ENCODE measurements at regions not wholly inside any gene's neighbourhood (a gene's known extent, or its start where the extent isn't known, plus 50 kb on each side); places are given as distances from the start of the nearest gene placed in this dataset.

GRCh38 chr21:28826569-28826968 is 166.1 kb downstream of the LTN1 start:
- H3K9me3 ChIP-seq (replicated peaks): no peaks in the 10 kb centered on the region
- H3K27ac ChIP-seq (replicated peaks): no peak overlapping the region
- H3K27me3 ChIP-seq (ENCODE audit: low read depth): no peaks in the 10 kb centered on the region
- TF ChIP-seq CTCF (IDR thresholded peaks at IDR 0.05; ENCODE audit: borderline replicate concordance): no peak
- no peak overlapping the region for H3K4me3 ChIP-seq
- intact Hi-C loops (cut with micrococcal nuclease): no loop called here
- DNase-seq: no peak
- H3K36me3 ChIP-seq: no peaks in the 10 kb centered on the region
- H3K4me1 ChIP-seq: peaks cover 24% of the 10 kb centered on the region

- Histone ChIP-seq H3K4me3 (no peak overlapping the region), H3K36me3 (no peaks in the 10 kb centered on the region), H3K9me3 (replicated peaks) (no peaks in the 10 kb centered on the region), H3K27ac (replicated peaks) (no peak overlapping the region), H3K4me1 (peaks cover 30% of the 10 kb centered on the region), H3K27me3 (ENCODE audit: low read depth) (no peaks in the 10 kb centered on the region)
- TF ChIP-seq CTCF (IDR thresholded peaks at IDR 0.05; ENCODE audit: borderline replicate concordance): no peak
- DNase-seq: no peak
- intact Hi-C loops (cut with micrococcal nuclease): no loop called here
Measured at GRCh38 chr21:28826021-28826420, 166.7 kb downstream of the LTN1 start.

- Histone ChIP-seq H3K9me3 (replicated peaks) (no peaks in the 10 kb centered on the region), H3K27ac (replicated peaks) (peak overlapping the region; percentile 78), H3K4me1 (peaks cover 31% of the 10 kb centered on the region), H3K27me3 (ENCODE audit: low read depth) (no peaks in the 10 kb centered on the region), H3K4me3 (no peak overlapping the region), H3K36me3 (no peaks in the 10 kb centered on the region)
- DNase-seq: no peak
- no peak for TF ChIP-seq CTCF (IDR thresholded peaks at IDR 0.05; ENCODE audit: borderline replicate concordance)
- intact Hi-C loops (cut with micrococcal nuclease): no loop called here
Measured at GRCh38 chr21:28823429-28823828, 169.2 kb downstream of the LTN1 start.

GRCh38 chr21:28822486-28823335 is 170.0 kb downstream of the LTN1 start:
- no peak for DNase-seq
- no peak for TF ChIP-seq CTCF (IDR thresholded peaks at IDR 0.05; ENCODE audit: borderline replicate concordance)
- H3K27me3 ChIP-seq (ENCODE audit: low read depth): no peaks in the 10 kb centered on the region
- H3K4me3 ChIP-seq: no peak overlapping the region
- H3K9me3 ChIP-seq (replicated peaks): no peaks in the 10 kb centered on the region
- H3K36me3 ChIP-seq: no peaks in the 10 kb centered on the region
- intact Hi-C loops (cut with micrococcal nuclease): no loop called here
- peaks cover 31% of the 10 kb centered on the region for H3K4me1 ChIP-seq
- H3K27ac ChIP-seq (replicated peaks): peak overlapping the region; percentile 78

GRCh38 chr21:28822123-28822399 is 170.6 kb downstream of the LTN1 start:
- intact Hi-C loops (cut with micrococcal nuclease): no loop called here
- DNase-seq: no peak
- H3K27me3 ChIP-seq (ENCODE audit: low read depth): no peaks in the 10 kb centered on the region
- H3K4me1 ChIP-seq: peaks cover 31% of the 10 kb centered on the region
- TF ChIP-seq CTCF (IDR thresholded peaks at IDR 0.05; ENCODE audit: borderline replicate concordance): no peak
- H3K27ac ChIP-seq (replicated peaks): peak overlapping the region; percentile 78
- H3K36me3 ChIP-seq: no peaks in the 10 kb centered on the region
- no peaks in the 10 kb centered on the region for H3K9me3 ChIP-seq (replicated peaks)
- no peak overlapping the region for H3K4me3 ChIP-seq

Measured in left ventricle myocardium inferior (tissue), 1 donor.